HG03280 (cell line): ENCODE measurements at regions not wholly inside any gene's neighbourhood (a gene's known extent, or its start where the extent isn't known, plus 50 kb on each side); places are given as distances from the start of the nearest gene placed in this dataset.

ENCODE experiments used
- ATAC-seq: cut with Tn5 transposase; IDR thresholded peaks from one replicate; pipeline ENCODE4 v1.9.1; 2021; ENCODE audit warnings: mild to moderate bottlenecking, moderate library complexity; ENCODE audit not compliant: unreplicated experiment

DNA sequence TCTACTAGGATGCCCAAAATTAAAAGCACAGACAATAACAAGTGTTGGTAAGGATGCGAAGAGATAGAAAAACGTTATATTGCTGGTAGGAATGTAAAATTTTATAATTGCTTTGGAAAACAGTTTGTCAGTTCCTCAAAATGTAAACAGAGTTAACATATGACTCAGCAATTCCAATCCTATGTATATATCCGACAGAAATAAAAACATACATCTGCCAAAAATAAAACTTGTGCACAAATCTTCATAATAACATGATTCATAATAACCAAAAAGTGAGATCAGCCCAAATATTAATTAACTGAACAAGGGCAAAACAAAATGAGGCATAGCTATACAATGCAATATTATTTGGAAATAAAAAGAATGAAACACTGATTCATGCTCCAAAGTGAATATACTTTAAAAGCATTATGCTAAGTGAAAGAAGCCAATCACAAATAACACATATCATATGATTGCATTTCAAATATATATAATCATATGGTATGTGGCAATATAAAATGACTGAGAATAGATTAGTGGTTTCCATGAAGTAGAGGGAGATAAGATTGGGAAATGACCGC, 609.3 kb downstream of the IGSF11 start:
- no peak for ATAC-seq

DNA sequence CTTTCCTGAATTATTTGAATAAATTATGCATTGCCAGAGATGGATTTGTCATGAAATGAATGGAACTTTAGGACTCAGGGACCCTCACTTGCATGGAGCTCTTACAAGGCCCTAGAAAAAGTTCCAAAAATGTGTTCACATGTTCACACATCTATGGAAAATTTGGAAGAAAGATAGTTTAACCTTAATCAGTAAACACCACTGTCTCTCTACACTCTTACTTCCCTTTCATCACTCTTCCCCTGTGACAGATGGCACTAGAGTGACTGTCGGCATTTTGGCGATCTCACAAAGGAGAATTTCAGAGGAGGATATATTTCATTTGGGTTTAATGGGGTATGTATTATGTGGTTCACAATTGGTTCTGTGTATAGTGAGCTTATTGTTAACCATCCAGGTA, 600.8 kb downstream of the IGSF11 start:
- no peak for ATAC-seq

DNA sequence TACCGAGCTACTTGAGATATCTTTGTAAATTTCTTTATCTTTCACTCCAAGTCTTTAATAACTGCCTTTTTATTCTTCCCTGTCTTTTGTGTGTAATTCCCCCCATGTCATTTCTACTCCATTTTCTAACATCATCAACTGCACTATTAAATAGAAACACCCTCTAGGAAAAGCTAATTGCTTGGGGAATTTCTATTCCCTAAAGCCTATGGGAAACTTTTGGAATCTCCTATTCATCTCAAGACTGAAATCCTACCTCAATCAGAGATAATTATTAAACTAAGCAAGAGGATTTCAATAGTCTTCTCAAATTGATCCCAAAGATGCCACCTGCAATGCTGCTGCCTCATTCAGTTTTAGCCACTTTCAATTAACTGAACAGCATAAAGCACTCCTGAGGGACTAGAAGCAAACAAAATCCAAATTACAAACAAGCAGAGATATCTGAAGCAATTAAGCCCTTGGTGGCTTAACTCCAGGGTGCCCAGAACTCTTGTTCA, 598.7 kb downstream of the IGSF11 start:
- no peak for ATAC-seq

DNA sequence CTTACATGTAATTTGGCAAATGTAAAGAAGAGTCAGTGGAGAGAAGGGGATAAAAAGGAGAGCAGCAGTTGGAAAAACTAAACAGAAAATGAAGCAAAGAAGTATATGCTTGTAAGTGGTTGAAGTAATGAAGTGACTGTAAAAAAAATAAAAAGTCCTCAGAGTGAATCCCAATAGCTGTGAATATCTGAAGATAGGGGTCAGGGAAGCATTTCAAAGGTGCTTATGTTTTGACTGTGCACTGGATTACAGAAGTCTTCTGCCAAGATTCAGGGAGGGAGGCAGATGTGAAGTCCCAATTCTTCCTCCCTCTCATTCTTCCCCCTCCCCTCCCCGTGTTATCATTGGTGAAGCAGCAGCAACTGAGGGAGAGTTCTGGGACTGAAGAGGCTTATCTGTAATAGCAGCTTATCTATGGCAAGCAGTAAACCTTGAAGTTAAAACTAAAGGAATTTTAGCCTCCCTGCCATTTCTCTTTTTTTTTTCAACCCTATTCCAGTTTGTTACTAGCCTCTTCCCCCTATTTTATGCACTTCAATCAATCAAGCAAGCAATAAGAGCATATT, 597.9 kb downstream of the IGSF11 start:
- ATAC-seq, result no peak

DNA sequence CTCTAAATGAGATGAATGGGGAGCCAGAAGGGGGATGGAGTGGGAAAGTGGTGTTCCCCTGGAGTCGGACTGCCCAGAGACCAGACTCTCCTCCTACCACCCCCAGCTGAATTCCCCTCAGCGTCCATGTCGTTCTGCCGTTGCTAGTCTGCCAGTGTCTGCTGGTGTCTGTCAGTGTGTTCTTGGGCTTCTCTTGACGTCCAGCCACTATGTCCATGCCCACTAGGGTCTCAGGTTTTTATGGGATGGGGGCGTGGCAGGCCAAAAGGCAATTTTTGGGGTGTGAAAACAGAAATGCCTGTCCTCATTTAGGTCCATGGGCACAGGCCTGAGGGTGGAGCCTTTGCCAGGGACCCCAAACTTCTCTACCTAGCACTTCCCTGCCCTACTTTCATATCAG, 589.6 kb downstream of the IGSF11 start:
- ATAC-seq, result no peak

DNA sequence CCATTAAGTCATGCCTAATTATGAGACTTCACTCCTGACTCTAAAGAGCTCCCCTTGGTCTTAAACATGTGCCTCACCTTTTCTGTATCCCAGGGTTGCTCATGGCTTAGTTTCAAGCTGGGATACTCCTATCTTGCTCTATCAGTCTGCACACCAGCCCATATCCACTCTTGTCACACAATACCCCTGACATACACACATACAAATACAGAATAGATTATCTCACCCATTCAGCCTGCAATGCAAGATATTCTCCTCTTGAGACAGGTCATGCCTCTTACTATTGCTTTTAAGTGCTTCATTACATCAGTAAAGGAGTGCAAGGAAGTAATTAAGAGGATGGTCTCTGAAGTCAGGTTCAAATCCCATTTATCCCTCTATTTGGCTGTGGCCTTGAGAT, 587.3 kb downstream of the IGSF11 start:
- no peak for ATAC-seq

DNA sequence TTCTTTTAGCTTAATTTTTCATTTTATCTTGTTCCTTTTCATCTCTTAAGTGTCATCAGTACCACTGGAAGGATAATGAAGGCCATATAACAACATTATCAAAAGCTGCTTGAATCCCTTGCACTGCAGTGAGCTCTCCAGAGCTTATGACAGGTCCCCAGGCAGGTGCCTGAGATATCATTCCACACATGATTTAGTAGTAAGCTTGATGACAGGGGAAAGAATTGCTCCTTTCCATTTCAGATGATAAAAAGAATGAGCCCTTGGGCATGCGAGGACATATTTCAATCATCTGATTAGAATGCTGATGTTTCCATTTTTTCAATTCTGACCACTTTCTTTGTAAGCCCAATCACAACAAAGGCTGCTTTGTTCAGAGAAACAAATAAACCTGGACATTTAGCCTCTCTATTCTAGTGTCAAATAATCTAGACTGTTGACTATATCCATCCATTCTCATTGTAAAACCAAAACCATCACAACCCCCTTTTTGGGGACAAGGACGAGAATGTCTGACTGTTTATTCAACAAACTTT, 567.8 kb downstream of the IGSF11 start:
- no peak for ATAC-seq

DNA sequence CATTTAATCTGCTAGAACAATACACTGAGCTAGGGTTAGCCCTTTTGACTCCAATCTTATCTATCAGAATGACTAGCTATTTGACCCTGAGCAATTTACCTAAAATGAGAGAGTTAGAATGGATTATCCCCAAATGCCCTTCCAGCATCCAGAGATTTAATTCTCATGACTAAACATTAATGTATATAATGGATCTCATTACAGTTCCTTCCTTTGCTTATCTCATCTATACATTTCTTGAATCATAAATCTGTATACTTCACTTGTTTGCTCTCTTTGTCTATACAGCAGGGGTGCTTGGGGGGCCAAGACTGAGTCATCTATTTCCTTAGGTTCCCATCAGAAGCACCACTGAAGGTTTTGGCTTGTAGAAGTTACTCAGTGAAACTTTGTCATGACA, 565.8 kb downstream of the IGSF11 start:
- ATAC-seq, result no peak

DNA sequence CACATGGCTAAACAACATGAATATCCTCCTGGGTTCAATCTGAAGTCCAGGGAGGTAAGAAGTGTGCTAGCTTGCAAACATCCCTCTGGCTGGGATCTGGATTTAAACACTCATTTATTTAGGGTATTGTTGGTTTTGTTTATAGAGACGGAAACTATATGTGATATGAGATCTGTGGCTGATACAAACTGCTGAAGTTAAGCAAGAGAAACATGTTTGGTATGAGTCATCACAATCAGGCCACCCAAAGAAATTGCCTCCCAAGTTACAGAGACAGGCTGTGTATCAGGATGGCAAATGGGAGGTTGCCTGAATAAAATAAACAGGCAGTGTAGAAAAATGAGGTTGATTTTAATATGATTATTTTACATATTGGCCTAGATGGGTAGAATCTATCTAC, 562.1 kb downstream of the IGSF11 start:
- ATAC-seq, result no peak

DNA sequence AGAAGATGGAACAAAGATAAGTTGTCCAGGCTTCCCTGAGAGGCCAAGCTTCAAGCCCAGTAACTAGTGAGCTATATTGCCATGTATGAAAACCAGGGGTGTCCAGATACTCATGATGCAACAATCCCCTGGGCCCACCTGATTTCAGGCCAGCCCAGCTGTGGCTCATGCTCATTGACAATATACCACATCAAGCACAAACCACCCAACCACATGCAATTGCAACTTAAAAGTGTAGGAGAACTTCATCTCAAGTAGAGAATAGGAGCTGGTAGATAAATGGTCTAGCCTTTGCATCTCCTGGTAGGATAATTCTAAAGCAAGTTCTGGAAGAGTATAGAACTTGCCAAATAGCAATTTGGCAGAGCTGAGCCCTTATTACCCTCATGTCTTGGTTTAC, 561.3 kb downstream of the IGSF11 start:
- no peak for ATAC-seq

DNA sequence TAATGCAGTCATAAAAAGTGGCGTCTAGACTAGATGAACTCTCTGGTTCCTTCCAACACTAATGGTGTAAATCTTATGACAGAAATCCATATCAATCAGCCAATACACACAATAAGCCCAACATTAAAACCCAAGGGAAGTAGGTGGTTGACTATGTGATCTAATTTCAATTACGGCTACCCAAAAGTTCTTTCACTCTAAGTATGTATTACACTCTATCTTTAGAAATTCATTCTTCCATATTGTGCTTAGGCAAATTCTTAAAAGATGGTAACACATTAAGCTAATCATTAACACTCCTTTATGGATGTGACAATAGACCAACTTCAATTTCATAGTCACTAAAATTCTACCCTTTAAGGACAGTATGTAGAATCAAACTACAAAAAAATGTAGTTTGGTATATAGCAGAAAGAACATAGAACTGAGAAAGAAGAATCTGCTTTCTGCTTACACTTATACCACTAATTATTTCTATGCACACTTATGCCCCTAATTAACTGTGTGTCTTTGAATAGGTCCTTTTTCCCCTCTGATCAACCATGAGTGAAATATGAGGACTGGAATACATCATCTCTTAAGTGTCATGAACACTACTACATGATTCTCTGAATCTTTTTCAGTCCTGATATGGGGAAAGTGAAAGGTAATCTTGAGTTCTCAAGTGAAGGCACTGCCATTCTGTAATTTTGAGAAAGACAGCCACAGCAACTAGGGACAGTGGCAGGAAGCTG, 557.6 kb downstream of the IGSF11 start:
- no peak for ATAC-seq

DNA sequence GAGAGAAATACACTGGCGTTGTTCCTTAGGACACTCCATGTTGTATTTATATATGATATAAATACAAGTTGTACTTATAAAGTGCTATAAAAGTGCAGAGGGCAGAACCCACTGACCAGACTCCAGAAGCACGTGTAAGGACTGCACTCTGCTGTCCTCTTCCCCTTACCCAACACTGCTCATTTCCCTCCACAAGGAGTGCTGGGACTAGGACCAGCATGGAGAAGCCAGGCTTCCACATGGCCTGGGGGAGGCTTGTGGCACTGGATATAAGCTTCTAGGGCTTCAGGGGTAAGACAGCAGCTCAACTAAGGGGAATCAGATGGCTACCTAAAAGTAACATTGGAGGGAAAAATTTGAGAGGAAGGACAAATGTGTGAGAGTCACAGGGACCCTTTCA, 556.9 kb downstream of the IGSF11 start:
- ATAC-seq, result no peak

DNA sequence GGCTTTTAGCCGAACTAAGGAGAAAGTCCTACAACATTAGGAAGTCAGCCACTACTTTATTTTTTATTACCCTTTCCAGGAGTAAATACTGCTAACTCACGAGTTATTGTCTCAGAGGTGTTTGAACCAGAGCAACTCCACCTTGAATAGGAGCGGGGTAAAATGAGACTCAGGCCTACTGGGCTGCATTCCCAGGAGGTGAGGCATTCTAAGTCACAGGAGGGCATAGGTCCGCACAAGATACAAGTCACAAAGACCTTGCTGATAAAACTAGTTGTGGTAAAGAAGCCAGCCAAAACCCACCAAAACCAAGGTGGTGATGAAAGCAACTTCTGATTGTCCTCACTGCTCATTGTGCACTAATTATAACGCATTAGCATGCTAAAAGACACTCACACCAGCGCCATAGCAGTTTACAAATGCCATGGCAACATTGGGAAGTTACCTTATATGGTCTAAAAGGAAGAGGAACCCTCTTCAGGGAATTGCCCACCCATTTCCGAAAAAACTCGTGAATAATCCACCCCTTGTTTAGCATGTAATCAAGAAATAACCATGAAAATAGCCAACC, 555.9 kb downstream of the IGSF11 start:
- no peak for ATAC-seq

DNA sequence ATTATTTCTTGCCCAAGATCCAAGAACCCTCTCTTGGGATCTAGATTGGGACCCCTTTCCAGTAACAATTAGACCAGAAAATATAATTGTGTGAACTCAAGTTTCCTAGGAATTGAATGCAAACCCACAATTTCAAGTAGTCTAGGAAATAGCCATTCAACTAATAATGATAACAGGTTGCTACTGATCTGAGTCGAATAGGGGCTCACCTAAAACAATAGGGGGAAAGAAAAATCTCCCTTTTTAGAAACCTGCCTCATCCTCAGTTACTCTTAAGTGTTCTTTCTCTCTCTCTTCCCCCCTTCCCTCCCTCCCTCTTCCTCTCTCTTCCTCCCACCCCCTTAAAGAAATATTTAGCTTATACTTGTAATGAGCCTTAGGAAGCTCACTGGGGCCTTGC, 555.3 kb downstream of the IGSF11 start:
- ATAC-seq, result no peak

DNA sequence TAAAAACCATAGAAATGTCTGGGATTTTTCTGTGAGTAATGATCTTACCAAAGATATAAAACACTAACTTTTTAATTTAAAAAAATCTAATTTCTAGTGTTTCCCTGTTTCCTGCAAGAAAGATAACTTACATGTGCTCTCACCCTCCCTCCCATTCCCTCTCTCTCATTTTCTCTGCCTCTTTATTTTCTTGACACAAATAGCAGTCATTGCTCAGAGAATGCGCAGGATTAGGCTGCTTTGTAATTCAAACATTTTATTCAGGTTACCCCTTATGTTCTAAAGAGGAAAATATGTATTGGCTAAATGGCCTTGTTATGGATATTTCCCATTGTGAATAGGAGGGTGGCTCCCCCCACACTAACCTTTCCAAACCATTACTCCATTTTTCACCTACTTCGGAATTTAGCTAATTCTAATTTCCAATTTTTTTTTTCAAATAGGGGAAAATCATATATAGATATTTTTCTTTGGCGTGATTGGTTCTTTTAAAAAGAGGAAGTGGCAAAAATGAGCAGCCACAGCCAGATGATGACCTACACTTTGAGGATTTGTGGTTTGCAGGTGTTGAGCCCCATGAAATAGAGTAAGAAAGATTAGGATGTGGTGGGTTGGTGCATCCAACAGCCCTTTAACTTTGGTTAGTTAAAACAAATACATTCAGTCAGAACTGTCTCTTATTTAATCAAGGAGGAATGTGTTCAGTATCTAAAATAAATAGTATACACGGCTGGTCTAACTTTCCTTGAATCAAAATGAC, 554.4 kb downstream of the IGSF11 start:
- no peak for ATAC-seq

DNA sequence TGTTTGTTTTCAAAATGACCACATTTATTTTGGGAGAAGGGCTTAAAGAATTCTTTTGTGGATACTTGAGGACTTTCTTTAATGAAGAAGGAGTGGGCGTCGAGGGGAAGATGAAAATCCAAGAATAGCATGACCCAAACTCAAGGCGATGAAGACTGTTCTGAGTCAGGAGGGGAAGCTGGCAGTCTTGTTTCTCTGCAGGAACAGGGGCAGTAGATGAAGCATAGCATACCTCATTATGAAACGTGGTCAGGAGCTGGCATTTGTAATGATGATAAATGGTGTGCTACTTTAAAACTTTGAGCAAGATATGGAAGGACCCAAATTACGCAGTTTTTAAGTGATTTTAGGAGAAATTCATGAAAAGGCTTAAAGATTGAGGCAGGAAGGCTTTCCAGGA, 549.0 kb downstream of the IGSF11 start:
- no peak for ATAC-seq

DNA sequence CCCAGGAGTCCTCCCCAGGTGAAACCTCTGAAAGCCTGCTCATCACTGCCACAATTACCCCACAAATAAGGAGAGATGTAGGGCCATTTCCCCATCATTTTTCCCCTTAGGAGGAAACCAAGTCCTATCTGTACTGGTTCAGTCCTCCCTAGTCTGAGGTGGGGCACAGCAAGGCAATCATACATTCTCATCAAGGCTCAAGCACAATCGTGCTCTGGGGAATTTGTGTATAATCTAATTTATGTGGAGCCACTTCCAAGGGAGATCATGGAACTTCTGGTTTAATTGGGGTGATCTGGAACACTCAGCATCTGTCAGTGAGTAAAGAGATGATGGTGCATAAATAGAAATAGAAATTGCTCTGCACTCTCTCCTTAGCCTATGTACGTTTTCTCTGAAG, 546.9 kb downstream of the IGSF11 start:
- no peak for ATAC-seq

DNA sequence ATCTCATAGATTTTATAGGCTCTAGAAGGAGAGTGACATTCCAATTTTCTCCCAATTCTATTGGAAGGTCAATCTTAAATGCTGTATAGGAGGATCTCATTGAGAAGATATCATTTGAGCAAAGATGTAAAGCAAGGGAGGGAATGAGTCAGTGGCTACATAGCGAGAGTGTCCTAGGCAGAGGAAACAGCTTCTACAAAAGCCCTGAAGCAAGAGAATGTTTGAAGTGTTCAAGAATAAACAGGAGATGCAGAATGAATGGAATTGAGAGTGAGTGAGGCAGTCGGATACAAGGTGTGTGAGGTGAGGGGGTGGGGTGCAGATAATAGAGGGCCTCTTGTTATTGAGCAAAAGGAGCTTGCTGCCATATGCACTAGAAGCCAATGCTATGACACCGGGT, 545.9 kb downstream of the IGSF11 start:
- no peak for ATAC-seq

DNA sequence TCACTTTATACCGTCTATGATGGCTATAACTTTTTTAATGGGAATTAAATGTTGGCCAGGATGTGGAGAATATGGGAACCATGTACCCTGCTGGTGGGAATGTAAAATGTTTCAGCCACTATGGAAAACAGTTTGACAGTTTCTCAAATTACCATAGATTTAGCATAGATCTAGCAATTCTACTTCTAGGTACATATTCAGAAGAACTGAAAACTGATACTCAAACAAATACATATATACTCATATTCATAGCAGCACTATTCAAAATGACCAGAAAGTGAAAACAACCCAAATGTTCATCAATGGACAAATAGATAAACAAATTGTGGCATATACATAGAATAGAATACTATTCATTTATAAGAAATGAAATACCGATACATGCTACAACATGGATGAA, 539.4 kb downstream of the IGSF11 start:
- ATAC-seq, result no peak

DNA sequence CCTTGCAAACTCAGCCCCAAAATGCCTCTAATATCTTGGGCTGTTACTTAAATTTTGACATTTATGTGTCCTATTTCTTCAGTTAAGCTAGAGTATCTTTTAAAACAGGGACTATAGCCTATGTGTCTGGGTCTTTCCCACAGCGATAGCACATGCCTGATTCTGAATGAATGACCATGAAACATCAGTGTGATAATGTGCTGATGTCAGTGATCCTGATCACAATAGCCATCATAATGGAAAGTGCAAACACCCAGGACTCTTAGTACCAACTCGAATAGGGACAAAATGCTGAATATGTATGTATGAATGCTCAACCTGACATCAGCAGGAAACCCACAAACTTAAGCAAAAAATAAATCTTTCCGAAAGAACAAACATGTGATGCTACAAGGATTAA, 537.4 kb downstream of the IGSF11 start:
- ATAC-seq, result no peak

DNA sequence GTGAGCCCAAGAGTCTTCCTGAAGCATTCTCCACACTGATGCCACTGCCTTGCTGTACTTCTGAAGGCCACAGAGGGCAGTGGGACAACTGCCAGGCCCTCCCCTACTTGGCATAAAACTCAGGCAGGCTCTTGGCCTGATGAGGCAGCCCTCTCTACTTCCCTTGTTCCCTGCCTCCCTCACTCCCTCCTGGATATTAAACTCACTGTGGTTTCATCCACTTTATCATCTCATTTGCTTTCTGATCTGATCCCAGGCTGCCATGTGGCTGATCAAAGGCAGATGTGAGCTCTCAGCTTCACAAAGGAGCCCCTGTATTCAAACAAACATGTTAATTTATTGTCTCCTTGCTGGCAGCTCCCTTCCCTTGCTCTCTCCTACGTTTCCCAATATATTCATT, 533.5 kb downstream of the IGSF11 start:
- no peak for ATAC-seq
